NCI-H526 treated with DMSO at 0.1 percent for 48 hours (cell line): ENCODE measurements at regions not wholly inside any gene's neighbourhood (a gene's known extent, or its start where the extent isn't known, plus 50 kb on each side); places are given as distances from the start of the nearest gene placed in this dataset.

Experiments
- DNase-seq: peaks from one replicate; lab custom pipeline; 2025; lab: John Stamatoyannopoulos, UW

- no peak for DNase-seq
These were observed 615.7 kb downstream of the BRD1 start for GRCh38 chr22:49212002-49212401.

GRCh38 chr22:49211176-49211575, 616.5 kb downstream of the BRD1 start:
- no peak for DNase-seq

GRCh38 chr22:49210606-49211005, 617.1 kb downstream of the BRD1 start:
- no peak for DNase-seq

- DNase-seq, result peak; percentile 0
These were observed 618.0 kb downstream of the BRD1 start for GRCh38 chr22:49209452-49210195.

GRCh38 chr22:49208768-49209252, 618.9 kb downstream of the BRD1 start:
- DNase-seq, result no peak

GRCh38 chr22:49208004-49208402, 619.7 kb downstream of the BRD1 start:
- no peak for DNase-seq

- no peak for DNase-seq
These were observed 620.4 kb downstream of the BRD1 start for GRCh38 chr22:49207008-49208003.

- no peak for DNase-seq
These were observed 621.4 kb downstream of the BRD1 start for GRCh38 chr22:49206281-49206680.

GRCh38 chr22:49205483-49205800, 622.2 kb downstream of the BRD1 start:
- no peak for DNase-seq

GRCh38 chr22:49204599-49205482, 622.8 kb downstream of the BRD1 start:
- no peak for DNase-seq

GRCh38 chr22:49203859-49204598, 623.6 kb downstream of the BRD1 start:
- no peak for DNase-seq

GRCh38 chr22:49203091-49203858, 624.4 kb downstream of the BRD1 start:
- no peak for DNase-seq

- no peak for DNase-seq
These were observed 625.4 kb downstream of the BRD1 start for GRCh38 chr22:49202226-49202625.

- DNase-seq, result no peak
These were observed 626.4 kb downstream of the BRD1 start for GRCh38 chr22:49201046-49201970.

GRCh38 chr22:49199224-49199623, 628.4 kb downstream of the BRD1 start:
- no peak for DNase-seq

GRCh38 chr22:49198705-49199084, 629.0 kb downstream of the BRD1 start:
- DNase-seq, result no peak

- DNase-seq, result no peak
These were observed 629.5 kb downstream of the BRD1 start for GRCh38 chr22:49197986-49198704.

- DNase-seq, result peak; percentile 0
These were observed 630.2 kb downstream of the BRD1 start for GRCh38 chr22:49197505-49197904.

- no peak for DNase-seq
These were observed 631.6 kb downstream of the BRD1 start for GRCh38 chr22:49196046-49196511.
